Psoas muscle (tissue), 7 donors: ENCODE measurements at regions not wholly inside any gene's neighbourhood (a gene's known extent, or its start where the extent isn't known, plus 50 kb on each side); places are given as distances from the start of the nearest gene placed in this dataset.

Experiments used
- ATAC-seq, 4 donors: fragments of 200-7000 bp; cut with Tn5 transposase; one replicate each; pipeline ENCODE4 v1.9.1; 2020; ENCODE audit warnings: moderate library complexity in 3 of 4, mild to moderate bottlenecking in 2 of 4
- DNase-seq, 2 donors: peaks; one replicate each; pipeline ENCODE4 v3.0.0-alpha.2; 2020
- H3K27ac ChIP-seq: fragments of 200-600 bp; one replicate; pipeline ENCODE4 v1.8.0; 2022
- H3K27me3 ChIP-seq, 3 donors: fragments of 200-600 bp in 1 of 3; one replicate each; pipeline versions ENCODE4 v1.6.1 to v1.8.0; 2013 to 2022; ENCODE audit warnings: low read length in 2 of 3, mild to moderate bottlenecking in 2 of 3, moderate library complexity in 1 of 3; ENCODE audit not compliant: insufficient read depth in 3 of 3
- H3K36me3 ChIP-seq, 2 donors: fragments of 200-600 bp in 1 of 2; one replicate each; pipeline versions ENCODE4 v1.6.1 to v1.8.0; 2013 to 2022; ENCODE audit warnings: low read depth in 1 of 2, mild to moderate bottlenecking in 1 of 2, moderate library complexity in 1 of 2; ENCODE audit not compliant: insufficient read depth in 1 of 2
- H3K4me1 ChIP-seq: fragments of 200-600 bp; one replicate; pipeline ENCODE4 v1.8.0; 2022
- H3K4me3 ChIP-seq: fragments of 200-600 bp; one replicate; pipeline ENCODE4 v1.8.0; 2022; ENCODE audit warnings: mild to moderate bottlenecking
- H3K9me3 ChIP-seq: fragments of 200-600 bp; one replicate; pipeline ENCODE4 v1.8.0; 2022
- WGBS, 3 donors: extraction: QIAGEN DNeasy Blood & Tissue Kit; methylation state at CpG; one replicate each; pipeline versions ENCODE4 v1.1.6 to v1.1.7; 2013; 5-methylcytosine and 5-hydroxymethylcytosine counted together
- intact Hi-C, 2 donors: fragments of 100-400 bp; cut with DNase I; formaldehyde crosslinking; loops; one replicate each; pipeline versions ENCODE4 v1.11.0 to v1.14.2; 2022
- TF ChIP-seq, protein P1 (sequence below): fragments of 200-600 bp; IDR thresholded peaks from one replicate; pipeline ENCODE4 v1.8.0; 2022; ENCODE audit warnings: antibody characterized with exemption
- donor health status: healthy with polysubstance abuse.
- donor health status: DM: no; HTN: no; CAD: no; lungs with moderate emphysema.
- donor health status: Bipolar disorder and iron deficiency.
- donor health status: healthy.
- donor health status: DM: yes; HTN: yes; CAD: no.
- donor health status: DM: no; HTN: no; CAD: no.
- donor health status: DM: yes; HTN: yes; CAD: no.

- intact Hi-C loops: no loop called here
- no peak for ATAC-seq
- Histone ChIP-seq H3K27me3 (no peaks in the 10 kb centered on the region), H3K27ac (no peak overlapping the region), H3K4me3 (no peak overlapping the region), H3K9me3 (peaks cover 3% of the 10 kb centered on the region), H3K36me3 (no peaks in the 10 kb centered on the region), H3K4me1 (no peaks in the 10 kb centered on the region)
- TF ChIP-seq, protein P1, sequence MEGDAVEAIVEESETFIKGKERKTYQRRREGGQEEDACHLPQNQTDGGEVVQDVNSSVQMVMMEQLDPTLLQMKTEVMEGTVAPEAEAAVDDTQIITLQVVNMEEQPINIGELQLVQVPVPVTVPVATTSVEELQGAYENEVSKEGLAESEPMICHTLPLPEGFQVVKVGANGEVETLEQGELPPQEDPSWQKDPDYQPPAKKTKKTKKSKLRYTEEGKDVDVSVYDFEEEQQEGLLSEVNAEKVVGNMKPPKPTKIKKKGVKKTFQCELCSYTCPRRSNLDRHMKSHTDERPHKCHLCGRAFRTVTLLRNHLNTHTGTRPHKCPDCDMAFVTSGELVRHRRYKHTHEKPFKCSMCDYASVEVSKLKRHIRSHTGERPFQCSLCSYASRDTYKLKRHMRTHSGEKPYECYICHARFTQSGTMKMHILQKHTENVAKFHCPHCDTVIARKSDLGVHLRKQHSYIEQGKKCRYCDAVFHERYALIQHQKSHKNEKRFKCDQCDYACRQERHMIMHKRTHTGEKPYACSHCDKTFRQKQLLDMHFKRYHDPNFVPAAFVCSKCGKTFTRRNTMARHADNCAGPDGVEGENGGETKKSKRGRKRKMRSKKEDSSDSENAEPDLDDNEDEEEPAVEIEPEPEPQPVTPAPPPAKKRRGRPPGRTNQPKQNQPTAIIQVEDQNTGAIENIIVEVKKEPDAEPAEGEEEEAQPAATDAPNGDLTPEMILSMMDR: no peak
- DNase-seq: no peak
- WGBS, 3 donors: 85 to 87% (median 86%) methylated on average over 1 of the region's 1 CpG
These were observed 478.7 kb downstream of the MEI4 start for GRCh38 chr6:78131521-78131920.

GRCh38 chr6:78132671-78133410 lies 480.0 kb downstream of the MEI4 start:
- TF ChIP-seq, protein P1: no peak
- Histone ChIP-seq H3K4me3 (no peak overlapping the region), H3K27me3 (no peaks in the 10 kb centered on the region), H3K9me3 (peaks cover 3% of the 10 kb centered on the region), H3K4me1 (no peaks in the 10 kb centered on the region), H3K36me3 (no peaks in the 10 kb centered on the region), H3K27ac (no peak overlapping the region)
- DNase-seq: no peak
- intact Hi-C loops: no loop called here
- 83 to 90% (median 88%) methylated on average over 8 of the region's 8 CpGs for WGBS, 3 donors
- no peak for ATAC-seq

GRCh38 chr6:78150425-78150824 lies 497.6 kb downstream of the MEI4 start:
- WGBS, 3 donors: 57 to 67% (median 61%) methylated on average over 3 of the region's 3 CpGs
- TF ChIP-seq, protein P1: no peak
- Histone ChIP-seq H3K36me3 (no peaks in the 10 kb centered on the region), H3K4me3 (no peak overlapping the region), H3K27me3 (no peaks in the 10 kb centered on the region), H3K27ac (no peak overlapping the region), H3K9me3 (peaks cover 5% of the 10 kb centered on the region), H3K4me1 (no peaks in the 10 kb centered on the region)
- DNase-seq (no peak), ATAC-seq (no peak)
- intact Hi-C loops: no loop called here

- no peak overlapping the region for H3K4me3 ChIP-seq
- no peaks in the 10 kb centered on the region for H3K27me3 ChIP-seq
- H3K4me1 ChIP-seq: no peaks in the 10 kb centered on the region
- H3K27ac ChIP-seq: no peak overlapping the region
- TF ChIP-seq, protein P1: no peak
- no peaks in the 10 kb centered on the region for H3K36me3 ChIP-seq
- no peak for DNase-seq
- intact Hi-C loops: no loop called here
- peaks cover 5% of the 10 kb centered on the region for H3K9me3 ChIP-seq
- no peak for ATAC-seq
These were observed 501.1 kb downstream of the MEI4 start for GRCh38 chr6:78153976-78154375.

DNA sequence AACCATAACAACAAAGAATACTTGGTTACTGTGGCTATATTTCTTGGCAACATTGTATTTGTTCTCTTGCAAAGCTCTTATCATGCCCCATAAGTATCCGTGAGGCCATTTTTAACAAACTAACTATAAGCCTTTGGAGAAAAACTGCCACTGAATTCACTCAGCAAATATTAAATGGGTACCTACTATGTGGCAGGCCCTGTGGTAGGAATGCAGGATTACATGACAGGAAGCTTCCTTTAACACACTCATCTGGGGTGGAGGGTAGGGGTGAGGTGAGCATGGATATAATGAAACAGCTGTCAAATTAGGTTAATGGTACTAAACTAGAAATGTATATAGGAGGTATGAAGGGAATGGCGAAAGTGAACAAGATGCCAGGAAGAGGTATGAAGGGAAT lies 504.8 kb downstream of the MEI4 start:
- Histone ChIP-seq H3K4me3 (no peak overlapping the region), H3K9me3 (no peaks in the 10 kb centered on the region), H3K27me3 (no peaks in the 10 kb centered on the region), H3K4me1 (no peaks in the 10 kb centered on the region), H3K27ac (no peak overlapping the region), H3K36me3 (no peaks in the 10 kb centered on the region)
- ATAC-seq (no peak), DNase-seq (no peak)
- TF ChIP-seq, protein P1: no peak
- intact Hi-C loops: no loop called here
- 75 to 90% (median 86%) methylated on average over 2 of the region's 2 CpGs for WGBS, 3 donors
